OCI-LY7 (cell line): ENCODE measurements at regions not wholly inside any gene's neighbourhood (a gene's known extent, or its start where the extent isn't known, plus 50 kb on each side); places are given as distances from the start of the nearest gene placed in this dataset.

ENCODE experiments used
- EZH2phosphoT487 ChIP-seq: fragments of 200-600 bp; sonication (generic); IDR thresholded peaks from 2 replicates; pipeline ENCODE4 v1.6.1; 2018; ENCODE audit warnings: low read depth, borderline replicate concordance, mild to moderate bottlenecking, mixed run types, antibody characterized with exemption, low read length, moderate library complexity, mixed read lengths
- TF ChIP-seq, protein P1 (sequence below): fragments of 200-600 bp; sonication (generic); conservative IDR thresholded peaks from 2 replicates; pipeline ENCODE4 v1.5.1; 2014; ENCODE audit warnings: mild to moderate bottlenecking, antibody characterized with exemption, low read length, moderate library complexity, mixed read lengths

DNA sequence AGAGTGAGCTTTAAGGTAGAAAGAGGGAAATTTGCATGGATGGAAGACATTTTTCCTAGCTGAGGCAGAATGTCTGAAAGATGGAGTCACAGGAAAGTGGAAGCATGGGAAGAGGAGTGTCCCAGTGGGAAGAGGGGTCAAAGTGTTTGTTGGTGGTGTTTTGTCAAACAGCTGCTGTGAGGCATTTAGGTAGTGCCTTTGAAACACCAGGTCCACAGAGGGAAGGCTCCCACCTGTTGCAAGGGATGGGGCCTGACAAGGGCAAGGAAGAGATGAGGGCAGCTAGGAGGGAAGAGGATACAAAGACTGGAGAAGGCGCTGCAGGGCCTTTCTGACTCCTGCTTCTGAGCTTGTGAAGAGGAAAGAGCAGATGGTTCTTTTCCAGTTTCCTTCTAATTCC, 91.8 kb upstream of the CISTR start:
- TF ChIP-seq, protein P1, sequence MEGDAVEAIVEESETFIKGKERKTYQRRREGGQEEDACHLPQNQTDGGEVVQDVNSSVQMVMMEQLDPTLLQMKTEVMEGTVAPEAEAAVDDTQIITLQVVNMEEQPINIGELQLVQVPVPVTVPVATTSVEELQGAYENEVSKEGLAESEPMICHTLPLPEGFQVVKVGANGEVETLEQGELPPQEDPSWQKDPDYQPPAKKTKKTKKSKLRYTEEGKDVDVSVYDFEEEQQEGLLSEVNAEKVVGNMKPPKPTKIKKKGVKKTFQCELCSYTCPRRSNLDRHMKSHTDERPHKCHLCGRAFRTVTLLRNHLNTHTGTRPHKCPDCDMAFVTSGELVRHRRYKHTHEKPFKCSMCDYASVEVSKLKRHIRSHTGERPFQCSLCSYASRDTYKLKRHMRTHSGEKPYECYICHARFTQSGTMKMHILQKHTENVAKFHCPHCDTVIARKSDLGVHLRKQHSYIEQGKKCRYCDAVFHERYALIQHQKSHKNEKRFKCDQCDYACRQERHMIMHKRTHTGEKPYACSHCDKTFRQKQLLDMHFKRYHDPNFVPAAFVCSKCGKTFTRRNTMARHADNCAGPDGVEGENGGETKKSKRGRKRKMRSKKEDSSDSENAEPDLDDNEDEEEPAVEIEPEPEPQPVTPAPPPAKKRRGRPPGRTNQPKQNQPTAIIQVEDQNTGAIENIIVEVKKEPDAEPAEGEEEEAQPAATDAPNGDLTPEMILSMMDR, result no peak
- TF ChIP-seq EZH2phosphoT487, result no peak
